ENCODE measurements at regions not wholly inside any gene's neighbourhood (a gene's known extent, or its start where the extent isn't known, plus 50 kb on each side); places are given as distances from the start of the nearest gene placed in this dataset.

DNA sequence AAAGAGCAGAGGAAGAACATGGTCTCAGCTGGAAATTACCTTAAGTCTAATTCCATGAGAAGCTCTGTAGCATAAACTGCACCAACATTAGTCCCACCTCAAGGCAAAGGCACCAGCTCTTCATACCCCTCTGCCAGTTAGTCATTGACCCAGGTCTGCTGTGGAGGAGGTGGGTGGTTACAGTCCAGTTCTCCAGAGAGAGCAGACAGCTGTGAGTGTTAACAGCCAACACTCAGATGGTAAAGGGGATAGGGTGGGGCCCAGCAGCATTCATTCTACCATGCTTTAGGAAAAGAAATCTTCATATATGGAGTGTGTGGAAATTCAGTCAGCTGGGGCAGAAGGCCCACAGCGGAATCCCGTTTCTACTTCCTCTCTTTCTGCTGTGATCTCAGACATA is 159.7 kb upstream of the FBXO11 start:
- TF ChIP-seq POLR2AphosphoS5 (IDR thresholded peaks at IDR 0.05) (no peak), POLR2A (IDR thresholded peaks at IDR 0.05) (no peak)
- TF ChIP-seq, protein P1, sequence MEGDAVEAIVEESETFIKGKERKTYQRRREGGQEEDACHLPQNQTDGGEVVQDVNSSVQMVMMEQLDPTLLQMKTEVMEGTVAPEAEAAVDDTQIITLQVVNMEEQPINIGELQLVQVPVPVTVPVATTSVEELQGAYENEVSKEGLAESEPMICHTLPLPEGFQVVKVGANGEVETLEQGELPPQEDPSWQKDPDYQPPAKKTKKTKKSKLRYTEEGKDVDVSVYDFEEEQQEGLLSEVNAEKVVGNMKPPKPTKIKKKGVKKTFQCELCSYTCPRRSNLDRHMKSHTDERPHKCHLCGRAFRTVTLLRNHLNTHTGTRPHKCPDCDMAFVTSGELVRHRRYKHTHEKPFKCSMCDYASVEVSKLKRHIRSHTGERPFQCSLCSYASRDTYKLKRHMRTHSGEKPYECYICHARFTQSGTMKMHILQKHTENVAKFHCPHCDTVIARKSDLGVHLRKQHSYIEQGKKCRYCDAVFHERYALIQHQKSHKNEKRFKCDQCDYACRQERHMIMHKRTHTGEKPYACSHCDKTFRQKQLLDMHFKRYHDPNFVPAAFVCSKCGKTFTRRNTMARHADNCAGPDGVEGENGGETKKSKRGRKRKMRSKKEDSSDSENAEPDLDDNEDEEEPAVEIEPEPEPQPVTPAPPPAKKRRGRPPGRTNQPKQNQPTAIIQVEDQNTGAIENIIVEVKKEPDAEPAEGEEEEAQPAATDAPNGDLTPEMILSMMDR (IDR thresholded peaks at IDR 0.05): no peak

Measured in stomach (tissue), 4 donors.